CD4-positive, alpha-beta T cell (primary cell): ENCODE measurements at regions not wholly inside any gene's neighbourhood (a gene's known extent, or its start where the extent isn't known, plus 50 kb on each side); places are given as distances from the start of the nearest gene placed in this dataset.

Experiments used
- ATAC-seq: fragments of 200-7000 bp; cut with Tn5 transposase; one replicate; pipeline ENCODE4 v1.10.0; 2022; ENCODE audit warnings: mild to moderate bottlenecking; ENCODE audit not compliant: poor library complexity
- CTCF ChIA-PET: fragments of 350-600 bp; sonication (Branson Sonifier 250); formaldehyde crosslinking; loops from one replicate; lab custom pipeline; 2021; ENCODE audit warnings: antibody characterized with exemption, inconsistent platforms; lab: Charles Lee
- POLR2A ChIA-PET: fragments of 350-600 bp; sonication (Branson Sonifier 250); formaldehyde crosslinking; loops from one replicate; lab custom pipeline; 2021; ENCODE audit warnings: antibody characterized with exemption, inconsistent platforms; lab: Charles Lee
- DNase-seq, 14 experiments: peaks; one replicate each; pipeline ENCODE4 v3.0.0-alpha.2; 2013 to 2020; ENCODE audit warnings: mixed read lengths in 2 of 14
- H3K27ac ChIP-seq, 2 donors: one replicate each; pipeline versions ENCODE4 v1.5.1 to v1.7.0; 2013; ENCODE audit warnings: low read length in 2 of 2, low read depth in 1 of 2, mild to moderate bottlenecking in 1 of 2
- H3K27me3 ChIP-seq, 2 experiments: 1 replicate in 1 of 2; 2 replicates in 1 of 2; pipeline versions ENCODE4 v1.6.1 to v1.7.0; 2013; ENCODE audit warnings: low read length in 2 of 2, control low read depth in 1 of 2, mild to moderate bottlenecking in 1 of 2, moderate library complexity in 1 of 2; ENCODE audit not compliant: insufficient read depth in 2 of 2, control insufficient read depth in 1 of 2
- H3K36me3 ChIP-seq: one replicate; pipeline ENCODE4 v1.6.1; 2013; ENCODE audit warnings: low read length, control low read depth; ENCODE audit not compliant: insufficient read depth
- H3K4me1 ChIP-seq: one replicate; pipeline ENCODE4 v1.6.1; 2013; ENCODE audit warnings: low read length, control low read depth; ENCODE audit not compliant: insufficient read depth
- H3K4me3 ChIP-seq: one replicate; pipeline ENCODE4 v1.5.1; 2013; ENCODE audit warnings: mild to moderate bottlenecking, low read length, moderate library complexity
- H3K9me3 ChIP-seq, 2 experiments: 1 replicate in 1 of 2; 2 replicates in 1 of 2; pipeline versions ENCODE4 v1.6.1 to v1.7.0; 2013; ENCODE audit warnings: low read length in 2 of 2, mild to moderate bottlenecking in 2 of 2, control low read depth in 1 of 2, moderate library complexity in 1 of 2; ENCODE audit not compliant: control insufficient read depth in 1 of 2, insufficient read depth in 1 of 2
- H3K27ac Mint-ChIP-seq: one replicate; pipeline ENCODE4 v1.8.0; 2020; ENCODE audit warnings: mixed read lengths
- H3K27me3 Mint-ChIP-seq: one replicate; pipeline ENCODE4 v1.8.0; 2021; ENCODE audit warnings: mixed read lengths
- H3K36me3 Mint-ChIP-seq: one replicate; pipeline ENCODE4 v1.8.0; 2021; ENCODE audit warnings: low read depth, mixed read lengths
- H3K4me1 Mint-ChIP-seq: one replicate; pipeline ENCODE4 v1.8.0; 2021; ENCODE audit warnings: low read depth, mixed read lengths
- H3K4me3 Mint-ChIP-seq: one replicate; pipeline ENCODE4 v1.8.0; 2020; ENCODE audit warnings: mild to moderate bottlenecking, mixed read lengths
- H3K9me3 Mint-ChIP-seq: one replicate; pipeline ENCODE4 v1.8.0; 2020; ENCODE audit warnings: mixed read lengths
- CTCF ChIP-seq: fragments of 200-600 bp; IDR thresholded peaks from one replicate; pipeline ENCODE4 v1.8.0; 2022; ENCODE audit warnings: antibody characterized with exemption, mild to moderate bottlenecking
- intact Hi-C, 2 experiments: fragments of 100-400 bp; cut with DNase I in 1 of 2; cut with micrococcal nuclease in 1 of 2; formaldehyde crosslinking; loops; one replicate each; pipeline versions ENCODE4 v1.15.1 to v1.9.0; 2023 to 2025; cut with DNase I, micrococcal nuclease

- ATAC-seq: no peak
- Histone ChIP-seq H3K4me3 (no peak overlapping the region), H3K9me3 (no peaks in the 10 kb centered on the region), H3K4me1 (no peaks in the 10 kb centered on the region), H3K27me3 (peaks cover 0 to 5% of the 10 kb centered on the region in 2 experiments), H3K27ac (no peak overlapping the region), H3K36me3 (no peaks in the 10 kb centered on the region)
- intact Hi-C loops: no loop called here
- no peak overlapping the region for H3K27ac Mint-ChIP-seq
- peak in 1 of 14 experiments; percentile 7 for DNase-seq
- H3K27me3 Mint-ChIP-seq: peaks cover 10% of the 10 kb centered on the region
- H3K4me3 Mint-ChIP-seq: no peak overlapping the region
- POLR2A ChIA-PET: no interaction called here
- CTCF ChIA-PET: interaction anchor here (1.1 kb wide), 1 partner anchor 29 kb away, joined by 3 read pairs; no protein-coding TSS in a partner anchor
- TF ChIP-seq CTCF: no peak
- no peaks in the 10 kb centered on the region for H3K36me3 Mint-ChIP-seq
- H3K4me1 Mint-ChIP-seq: no peaks in the 10 kb centered on the region
- H3K9me3 Mint-ChIP-seq: peaks cover 10% of the 10 kb centered on the region
Observed at GRCh38 chr20:57884956-57885355, 175.1 kb upstream of the PMEPA1 start.

- H3K4me1 ChIP-seq: no peaks in the 10 kb centered on the region
- CTCF ChIA-PET: no interaction called here
- ATAC-seq (no peak), DNase-seq (no peak)
- peaks cover 0 to 5% of the 10 kb centered on the region in 2 experiments for H3K27me3 ChIP-seq
- H3K36me3 ChIP-seq: no peaks in the 10 kb centered on the region
- Mint-ChIP-seq H3K4me3 (no peak overlapping the region), H3K9me3 (peaks cover 10% of the 10 kb centered on the region), H3K27ac (no peak overlapping the region), H3K36me3 (no peaks in the 10 kb centered on the region), H3K27me3 (peaks cover 10% of the 10 kb centered on the region), H3K4me1 (no peaks in the 10 kb centered on the region)
- no peak for TF ChIP-seq CTCF
- POLR2A ChIA-PET: no interaction called here
- intact Hi-C loops: no loop called here
- H3K27ac ChIP-seq: no peak overlapping the region
- H3K4me3 ChIP-seq: no peak overlapping the region
- no peaks in the 10 kb centered on the region for H3K9me3 ChIP-seq
Observed at GRCh38 chr20:57883761-57884160, 173.9 kb upstream of the PMEPA1 start.

- H3K4me1 ChIP-seq: no peaks in the 10 kb centered on the region
- H3K36me3 Mint-ChIP-seq: no peaks in the 10 kb centered on the region
- H3K36me3 ChIP-seq: no peaks in the 10 kb centered on the region
- TF ChIP-seq CTCF: no peak
- no peak overlapping the region for H3K27ac Mint-ChIP-seq
- H3K4me3 Mint-ChIP-seq: no peak overlapping the region
- POLR2A ChIA-PET: no interaction called here
- H3K9me3 Mint-ChIP-seq: peaks cover 9% of the 10 kb centered on the region
- no peaks in the 10 kb centered on the region for H3K4me1 Mint-ChIP-seq
- no peak overlapping the region for H3K4me3 ChIP-seq
- intact Hi-C loops: no loop called here
- DNase-seq: no peak
- CTCF ChIA-PET: no interaction called here
- no peak overlapping the region for H3K27ac ChIP-seq
- H3K27me3 Mint-ChIP-seq: peaks cover 8% of the 10 kb centered on the region
- no peak for ATAC-seq
- H3K27me3 ChIP-seq: peaks cover 0 to 7% of the 10 kb centered on the region in 2 experiments
- H3K9me3 ChIP-seq: no peaks in the 10 kb centered on the region
Observed at GRCh38 chr20:57883224-57883623, 173.4 kb upstream of the PMEPA1 start.
